OCI-LY3 (cell line): ENCODE measurements at regions not wholly inside any gene's neighbourhood (a gene's known extent, or its start where the extent isn't known, plus 50 kb on each side); places are given as distances from the start of the nearest gene placed in this dataset.

Experiments used
- H2AFZ ChIP-seq: fragments of 200-600, 300-600 bp; shearing (Covaris generic); 2 replicates; pipeline ENCODE4 v1.6.0; 2014; ENCODE audit warnings: antibody characterized with exemption, low read depth, low read length
- H3K27ac ChIP-seq: fragments of 200-600, 300-600 bp; sonication (generic); 2 replicates; pipeline ENCODE4 v1.5.1; 2014; ENCODE audit warnings: mild to moderate bottlenecking, low read length, moderate library complexity, mixed read lengths
- H3K27me3 ChIP-seq: fragments of 200-600, 300-600 bp; sonication (generic); 2 replicates; pipeline ENCODE4 v1.6.1; 2014; ENCODE audit warnings: low read depth, low read length, mixed read lengths
- H3K36me3 ChIP-seq: fragments of 200-600, 300-600 bp; sonication (generic); replicated peaks from 2 replicates; pipeline ENCODE3; 2014; ENCODE audit warnings: low read depth, low read length, mixed read lengths
- H3K4me1 ChIP-seq: fragments of 300-600, 200-600 bp; sonication (generic); 2 replicates; pipeline ENCODE4 v1.6.1; 2014; ENCODE audit warnings: low read length, mixed read lengths
- H3K4me2 ChIP-seq: fragments of 200-600, 300-600 bp; sonication (generic); 2 replicates; pipeline ENCODE4 v1.6.1; 2014; ENCODE audit warnings: low read length, mixed read lengths
- H3K4me3 ChIP-seq: fragments of 300-600, 200-600 bp; sonication (generic); 2 replicates; pipeline ENCODE4 v1.5.1; 2014; ENCODE audit warnings: antibody characterized with exemption, mild to moderate bottlenecking, low read length, moderate library complexity
- H3K79me2 ChIP-seq: fragments of 300-600, 200-600 bp; shearing (Covaris generic); 2 replicates; pipeline ENCODE4 v1.6.1; 2014; ENCODE audit warnings: mild to moderate bottlenecking, low read length, mixed read lengths
- H3K9ac ChIP-seq: fragments of 300-600, 200-600 bp; shearing (Covaris generic); 2 replicates; pipeline ENCODE4 v1.6.0; 2014; ENCODE audit warnings: mild to moderate bottlenecking, low read length, moderate library complexity
- H3K9me3 ChIP-seq: fragments of 200-600, 300-600 bp; shearing (Covaris generic); 2 replicates; pipeline ENCODE4 v1.6.1; 2014; ENCODE audit warnings: low read length, mixed read lengths; ENCODE audit not compliant: insufficient read depth
- H4K20me1 ChIP-seq: fragments of 200-600, 300-600 bp; sonication (generic); 2 replicates; pipeline ENCODE4 v1.6.1; 2016; ENCODE audit warnings: low read length, mixed read lengths; ENCODE audit not compliant: insufficient read depth
- EZH2phosphoT487 ChIP-seq: fragments of 200-600 bp; shearing (Covaris generic); IDR thresholded peaks from 2 replicates; pipeline ENCODE4 v1.6.1; 2018; ENCODE audit warnings: antibody characterized with exemption, mixed run types, low read depth
- TF ChIP-seq, protein P1 (sequence below): fragments of 200-600, 300-600 bp; sonication (generic); IDR thresholded peaks from 2 replicates; pipeline ENCODE4 v1.5.1; 2014; ENCODE audit warnings: antibody characterized with exemption, low read length, low read depth

DNA sequence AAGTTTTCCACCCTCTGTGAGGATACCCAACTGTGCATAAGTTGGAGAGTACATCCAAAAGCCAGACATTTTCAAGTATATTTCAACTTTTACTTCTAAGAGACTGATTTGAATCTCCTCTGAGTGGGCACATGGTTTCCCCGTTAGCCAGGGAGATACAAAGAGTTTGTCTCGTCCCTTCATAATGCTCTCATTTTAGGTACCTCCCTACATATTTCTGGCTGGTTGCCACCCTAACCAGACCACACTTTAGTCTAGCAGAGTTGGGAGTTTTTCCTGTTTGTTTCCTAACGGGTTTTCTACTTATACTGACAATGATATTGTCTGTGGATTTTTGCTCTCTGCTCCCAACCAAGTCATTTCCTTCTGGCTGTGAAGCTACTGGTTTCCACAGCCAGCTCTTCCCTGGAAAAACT lies 180.3 kb downstream of the CCDC71L start:
- H3K4me1 ChIP-seq: peaks cover 12% of the 10 kb centered on the region; the same call in 1 of the 2 replicates
- TF ChIP-seq EZH2phosphoT487: no peak
- TF ChIP-seq, protein P1, sequence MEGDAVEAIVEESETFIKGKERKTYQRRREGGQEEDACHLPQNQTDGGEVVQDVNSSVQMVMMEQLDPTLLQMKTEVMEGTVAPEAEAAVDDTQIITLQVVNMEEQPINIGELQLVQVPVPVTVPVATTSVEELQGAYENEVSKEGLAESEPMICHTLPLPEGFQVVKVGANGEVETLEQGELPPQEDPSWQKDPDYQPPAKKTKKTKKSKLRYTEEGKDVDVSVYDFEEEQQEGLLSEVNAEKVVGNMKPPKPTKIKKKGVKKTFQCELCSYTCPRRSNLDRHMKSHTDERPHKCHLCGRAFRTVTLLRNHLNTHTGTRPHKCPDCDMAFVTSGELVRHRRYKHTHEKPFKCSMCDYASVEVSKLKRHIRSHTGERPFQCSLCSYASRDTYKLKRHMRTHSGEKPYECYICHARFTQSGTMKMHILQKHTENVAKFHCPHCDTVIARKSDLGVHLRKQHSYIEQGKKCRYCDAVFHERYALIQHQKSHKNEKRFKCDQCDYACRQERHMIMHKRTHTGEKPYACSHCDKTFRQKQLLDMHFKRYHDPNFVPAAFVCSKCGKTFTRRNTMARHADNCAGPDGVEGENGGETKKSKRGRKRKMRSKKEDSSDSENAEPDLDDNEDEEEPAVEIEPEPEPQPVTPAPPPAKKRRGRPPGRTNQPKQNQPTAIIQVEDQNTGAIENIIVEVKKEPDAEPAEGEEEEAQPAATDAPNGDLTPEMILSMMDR: no peak
- no peak overlapping the region for H3K4me3 ChIP-seq
- no peaks in the 10 kb centered on the region for H4K20me1 ChIP-seq
- H3K4me2 ChIP-seq: no peak overlapping the region
- H3K79me2 ChIP-seq: no peaks in the 10 kb centered on the region
- H3K27ac ChIP-seq: no peak overlapping the region
- no peaks in the 10 kb centered on the region for H3K36me3 ChIP-seq
- H2AFZ ChIP-seq: peak overlapping the region; percentile 68
- no peak overlapping the region for H3K9ac ChIP-seq
- no peaks in the 10 kb centered on the region for H3K9me3 ChIP-seq
- no peaks in the 10 kb centered on the region for H3K27me3 ChIP-seq

DNA sequence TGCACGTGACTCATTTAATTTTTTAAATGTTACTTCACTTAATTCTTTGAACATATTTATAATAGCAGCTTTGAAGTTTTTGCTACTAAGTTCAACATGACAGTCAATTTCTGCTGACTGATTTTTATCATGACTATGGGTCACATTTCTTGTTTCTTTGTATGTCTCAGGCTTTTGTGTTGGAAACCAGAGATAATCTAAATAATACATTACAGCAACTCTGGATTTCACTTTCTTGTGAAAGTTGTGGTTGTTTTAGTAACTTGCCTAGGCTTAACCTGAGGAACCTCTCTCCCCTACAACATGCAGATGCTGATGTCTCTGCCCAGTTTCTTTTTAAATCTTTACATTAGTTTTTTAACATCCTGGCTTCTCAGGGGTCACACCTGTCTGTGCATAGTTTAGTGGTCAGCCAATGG lies 180.8 kb downstream of the CCDC71L start:
- H3K36me3 ChIP-seq: no peaks in the 10 kb centered on the region

DNA sequence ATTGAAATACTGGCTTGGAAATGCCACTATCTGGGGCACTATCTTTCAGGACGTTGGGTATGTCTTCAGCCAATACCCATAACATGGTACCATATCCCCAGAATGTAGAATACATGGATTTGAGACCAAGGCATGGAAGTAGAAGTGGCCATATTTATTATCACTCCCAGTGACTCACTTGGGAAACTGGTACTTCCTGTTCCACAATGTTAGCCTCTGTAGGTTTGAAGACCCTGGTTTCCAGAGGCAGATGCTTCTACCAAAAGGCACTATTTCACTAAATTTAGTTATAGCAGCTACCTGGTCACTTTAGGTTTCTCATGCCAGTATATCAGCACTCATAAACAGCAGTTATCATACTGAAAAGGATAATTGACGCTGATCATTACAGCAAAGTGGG lies 184.2 kb downstream of the CCDC71L start:
- H3K4me2 ChIP-seq: no peak overlapping the region
- H3K27ac ChIP-seq: no peak overlapping the region
- H2AFZ ChIP-seq: no peak overlapping the region
- peaks cover 5% of the 10 kb centered on the region; the same call in 1 of the 2 replicates for H3K4me1 ChIP-seq
- H3K36me3 ChIP-seq: no peaks in the 10 kb centered on the region
- no peaks in the 10 kb centered on the region for H3K9me3 ChIP-seq
- no peak overlapping the region for H3K9ac ChIP-seq
- H3K4me3 ChIP-seq: no peak overlapping the region
- no peak for TF ChIP-seq EZH2phosphoT487
- TF ChIP-seq, protein P1: no peak
- H3K27me3 ChIP-seq: no peaks in the 10 kb centered on the region
- no peaks in the 10 kb centered on the region for H4K20me1 ChIP-seq
- no peaks in the 10 kb centered on the region for H3K79me2 ChIP-seq

More for the DNA sequence above, 180.8 kb downstream of the CCDC71L start:
- no peak for TF ChIP-seq EZH2phosphoT487
- Histone ChIP-seq H3K4me3 (no peak overlapping the region), H3K4me2 (no peak overlapping the region), H3K79me2 (no peaks in the 10 kb centered on the region), H3K4me1 (peaks cover 11% of the 10 kb centered on the region; the same call in 1 of the 2 replicates), H3K27ac (no peak overlapping the region), H4K20me1 (no peaks in the 10 kb centered on the region), H3K9ac (no peak overlapping the region), H3K9me3 (no peaks in the 10 kb centered on the region), H2AFZ (peak overlapping the region; percentile 68), H3K27me3 (no peaks in the 10 kb centered on the region)

DNA sequence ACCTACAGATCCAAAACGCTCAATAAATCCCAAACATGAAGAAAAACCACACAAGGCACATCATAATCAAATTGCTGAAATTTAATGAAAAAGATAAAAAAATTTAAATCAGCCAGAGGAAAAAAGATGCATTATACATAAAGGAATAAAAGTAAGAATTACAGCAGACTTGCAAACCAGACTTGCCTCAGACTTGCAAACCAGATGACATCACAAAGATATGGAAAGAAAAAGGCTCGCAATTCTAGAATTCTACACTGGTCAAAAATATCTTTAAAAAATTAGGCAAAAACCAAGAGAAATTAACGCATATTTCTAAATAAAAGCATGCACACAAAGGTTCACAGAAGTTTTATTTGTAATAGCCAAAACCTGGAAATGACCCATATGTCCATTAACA lies 188.0 kb upstream of the NAMPT start:
- Histone ChIP-seq H3K27ac (no peak overlapping the region), H2AFZ (no peak overlapping the region), H3K4me1 (peaks cover 5% of the 10 kb centered on the region; the same call in 1 of the 2 replicates), H3K36me3 (no peaks in the 10 kb centered on the region), H4K20me1 (no peaks in the 10 kb centered on the region), H3K9ac (no peak overlapping the region), H3K9me3 (no peaks in the 10 kb centered on the region), H3K79me2 (no peaks in the 10 kb centered on the region), H3K4me3 (no peak overlapping the region), H3K4me2 (no peak overlapping the region), H3K27me3 (no peaks in the 10 kb centered on the region)
- TF ChIP-seq, protein P1: no peak
- no peak for TF ChIP-seq EZH2phosphoT487
